OCI-LY3 (cell line): ENCODE measurements at regions not wholly inside any gene's neighbourhood (a gene's known extent, or its start where the extent isn't known, plus 50 kb on each side); places are given as distances from the start of the nearest gene placed in this dataset.

Source experiments
- H2AFZ ChIP-seq: fragments of 200-600, 300-600 bp; shearing (Covaris generic); 2 replicates; pipeline ENCODE4 v1.6.0; 2014; ENCODE audit warnings: antibody characterized with exemption, low read depth, low read length
- H3K27ac ChIP-seq: fragments of 200-600, 300-600 bp; sonication (generic); 2 replicates; pipeline ENCODE4 v1.5.1; 2014; ENCODE audit warnings: mild to moderate bottlenecking, low read length, moderate library complexity, mixed read lengths
- H3K27me3 ChIP-seq: fragments of 200-600, 300-600 bp; sonication (generic); 2 replicates; pipeline ENCODE4 v1.6.1; 2014; ENCODE audit warnings: low read depth, low read length, mixed read lengths
- H3K36me3 ChIP-seq: fragments of 200-600, 300-600 bp; sonication (generic); replicated peaks from 2 replicates; pipeline ENCODE3; 2014; ENCODE audit warnings: low read depth, low read length, mixed read lengths
- H3K4me1 ChIP-seq: fragments of 300-600, 200-600 bp; sonication (generic); 2 replicates; pipeline ENCODE4 v1.6.1; 2014; ENCODE audit warnings: low read length, mixed read lengths
- H3K4me2 ChIP-seq: fragments of 200-600, 300-600 bp; sonication (generic); 2 replicates; pipeline ENCODE4 v1.6.1; 2014; ENCODE audit warnings: low read length, mixed read lengths
- H3K4me3 ChIP-seq: fragments of 300-600, 200-600 bp; sonication (generic); 2 replicates; pipeline ENCODE4 v1.5.1; 2014; ENCODE audit warnings: antibody characterized with exemption, mild to moderate bottlenecking, low read length, moderate library complexity
- H3K79me2 ChIP-seq: fragments of 300-600, 200-600 bp; shearing (Covaris generic); 2 replicates; pipeline ENCODE4 v1.6.1; 2014; ENCODE audit warnings: mild to moderate bottlenecking, low read length, mixed read lengths
- H3K9ac ChIP-seq: fragments of 300-600, 200-600 bp; shearing (Covaris generic); 2 replicates; pipeline ENCODE4 v1.6.0; 2014; ENCODE audit warnings: mild to moderate bottlenecking, low read length, moderate library complexity
- H3K9me3 ChIP-seq: fragments of 200-600, 300-600 bp; shearing (Covaris generic); 2 replicates; pipeline ENCODE4 v1.6.1; 2014; ENCODE audit warnings: low read length, mixed read lengths; ENCODE audit not compliant: insufficient read depth
- H4K20me1 ChIP-seq: fragments of 200-600, 300-600 bp; sonication (generic); 2 replicates; pipeline ENCODE4 v1.6.1; 2016; ENCODE audit warnings: low read length, mixed read lengths; ENCODE audit not compliant: insufficient read depth
- EZH2phosphoT487 ChIP-seq: fragments of 200-600 bp; shearing (Covaris generic); IDR thresholded peaks from 2 replicates; pipeline ENCODE4 v1.6.1; 2018; ENCODE audit warnings: antibody characterized with exemption, mixed run types, low read depth
- TF ChIP-seq, protein P1 (sequence below): fragments of 200-600, 300-600 bp; sonication (generic); IDR thresholded peaks from 2 replicates; pipeline ENCODE4 v1.5.1; 2014; ENCODE audit warnings: antibody characterized with exemption, low read length, low read depth

DNA sequence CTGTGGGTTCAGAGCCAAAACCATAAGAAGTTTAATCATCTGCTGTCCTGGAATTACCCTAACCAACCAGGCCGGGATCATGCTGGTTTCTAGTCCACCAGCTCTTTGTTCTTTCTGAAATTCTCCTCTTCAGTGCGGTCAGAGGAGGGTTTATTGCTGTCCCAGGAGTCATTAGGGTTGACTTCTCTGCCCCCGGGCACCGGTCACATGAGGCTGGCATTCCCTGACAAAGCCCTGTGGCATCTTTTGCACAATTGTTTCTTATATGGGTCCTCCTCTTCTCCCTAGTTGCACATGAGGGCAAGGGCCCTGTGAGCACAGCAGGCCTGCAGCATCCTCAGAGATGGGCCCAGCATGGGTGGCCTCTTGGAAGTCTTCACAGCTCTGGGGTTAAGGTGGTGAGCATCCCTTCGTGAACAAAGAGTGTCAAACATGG lies 243.9 kb downstream of the IRF8 start:
- Histone ChIP-seq H3K9ac (no peak overlapping the region), H3K4me2 (no peak overlapping the region), H3K4me3 (no peak overlapping the region), H3K79me2 (no peaks in the 10 kb centered on the region), H3K9me3 (no peaks in the 10 kb centered on the region), H4K20me1 (no peaks in the 10 kb centered on the region), H3K27ac (no peak overlapping the region), H3K36me3 (no peaks in the 10 kb centered on the region), H2AFZ (no peak overlapping the region), H3K27me3 (peaks cover 53% of the 10 kb centered on the region), H3K4me1 (no peaks in the 10 kb centered on the region)
- TF ChIP-seq EZH2phosphoT487: no peak
- TF ChIP-seq, protein P1, sequence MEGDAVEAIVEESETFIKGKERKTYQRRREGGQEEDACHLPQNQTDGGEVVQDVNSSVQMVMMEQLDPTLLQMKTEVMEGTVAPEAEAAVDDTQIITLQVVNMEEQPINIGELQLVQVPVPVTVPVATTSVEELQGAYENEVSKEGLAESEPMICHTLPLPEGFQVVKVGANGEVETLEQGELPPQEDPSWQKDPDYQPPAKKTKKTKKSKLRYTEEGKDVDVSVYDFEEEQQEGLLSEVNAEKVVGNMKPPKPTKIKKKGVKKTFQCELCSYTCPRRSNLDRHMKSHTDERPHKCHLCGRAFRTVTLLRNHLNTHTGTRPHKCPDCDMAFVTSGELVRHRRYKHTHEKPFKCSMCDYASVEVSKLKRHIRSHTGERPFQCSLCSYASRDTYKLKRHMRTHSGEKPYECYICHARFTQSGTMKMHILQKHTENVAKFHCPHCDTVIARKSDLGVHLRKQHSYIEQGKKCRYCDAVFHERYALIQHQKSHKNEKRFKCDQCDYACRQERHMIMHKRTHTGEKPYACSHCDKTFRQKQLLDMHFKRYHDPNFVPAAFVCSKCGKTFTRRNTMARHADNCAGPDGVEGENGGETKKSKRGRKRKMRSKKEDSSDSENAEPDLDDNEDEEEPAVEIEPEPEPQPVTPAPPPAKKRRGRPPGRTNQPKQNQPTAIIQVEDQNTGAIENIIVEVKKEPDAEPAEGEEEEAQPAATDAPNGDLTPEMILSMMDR: no peak

DNA sequence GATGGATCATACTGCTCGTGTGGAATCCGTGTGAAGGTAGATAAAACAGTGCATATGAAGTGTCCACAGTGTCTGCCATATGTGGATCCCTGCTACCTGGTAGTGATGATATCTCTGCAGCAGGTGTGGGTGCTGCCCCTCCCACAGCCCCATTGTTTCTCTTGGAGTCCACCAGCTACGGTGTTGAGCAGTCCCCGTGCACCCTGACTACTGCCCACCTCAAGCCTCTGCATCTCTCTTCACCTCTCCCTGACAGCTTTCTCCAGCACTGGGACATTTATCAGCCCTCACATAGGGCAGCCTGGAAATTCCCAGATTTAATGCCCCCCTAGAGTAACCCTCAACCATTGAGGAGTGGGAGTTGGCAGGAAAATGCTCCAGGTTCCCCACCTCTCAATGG lies 244.7 kb downstream of the IRF8 start:
- H4K20me1 ChIP-seq: no peaks in the 10 kb centered on the region
- H3K36me3 ChIP-seq: no peaks in the 10 kb centered on the region
- no peaks in the 10 kb centered on the region for H3K79me2 ChIP-seq
- no peaks in the 10 kb centered on the region for H3K9me3 ChIP-seq
- H3K4me2 ChIP-seq: no peak overlapping the region
- no peak for TF ChIP-seq EZH2phosphoT487
- TF ChIP-seq, protein P1: no peak
- H2AFZ ChIP-seq: no peak overlapping the region
- no peak overlapping the region for H3K9ac ChIP-seq
- H3K4me1 ChIP-seq: no peaks in the 10 kb centered on the region
- H3K27ac ChIP-seq: no peak overlapping the region
- H3K27me3 ChIP-seq: peaks cover 48% of the 10 kb centered on the region
- H3K4me3 ChIP-seq: no peak overlapping the region

DNA sequence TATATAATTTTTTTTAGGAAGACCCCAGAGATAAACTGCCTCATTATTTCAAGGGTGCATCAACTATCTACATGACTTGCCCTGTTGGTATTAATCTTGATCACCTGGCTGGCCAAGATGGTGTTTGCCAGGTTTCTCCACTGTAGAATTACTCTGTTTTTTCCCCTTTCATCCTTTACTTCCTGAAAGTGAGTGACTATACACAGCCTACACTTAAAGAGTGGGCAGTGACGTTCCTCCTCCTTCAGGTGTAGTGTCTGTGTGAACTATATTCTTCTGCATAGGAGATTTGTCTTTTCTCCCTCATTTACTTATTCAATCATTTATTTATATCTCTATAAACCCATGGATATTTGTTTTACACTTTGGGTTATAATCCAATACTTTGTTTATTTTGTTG lies 246.7 kb downstream of the IRF8 start:
- TF ChIP-seq EZH2phosphoT487: no peak
- TF ChIP-seq, protein P1: no peak
- H3K27me3 ChIP-seq: peaks cover 39% of the 10 kb centered on the region
- no peak overlapping the region for H2AFZ ChIP-seq
- no peak overlapping the region for H3K9ac ChIP-seq
- H3K27ac ChIP-seq: no peak overlapping the region
- H4K20me1 ChIP-seq: no peaks in the 10 kb centered on the region
- no peaks in the 10 kb centered on the region for H3K9me3 ChIP-seq
- H3K4me2 ChIP-seq: no peak overlapping the region
- H3K4me3 ChIP-seq: no peak overlapping the region
- H3K4me1 ChIP-seq: no peaks in the 10 kb centered on the region
- H3K79me2 ChIP-seq: no peaks in the 10 kb centered on the region
- H3K36me3 ChIP-seq: no peaks in the 10 kb centered on the region

DNA sequence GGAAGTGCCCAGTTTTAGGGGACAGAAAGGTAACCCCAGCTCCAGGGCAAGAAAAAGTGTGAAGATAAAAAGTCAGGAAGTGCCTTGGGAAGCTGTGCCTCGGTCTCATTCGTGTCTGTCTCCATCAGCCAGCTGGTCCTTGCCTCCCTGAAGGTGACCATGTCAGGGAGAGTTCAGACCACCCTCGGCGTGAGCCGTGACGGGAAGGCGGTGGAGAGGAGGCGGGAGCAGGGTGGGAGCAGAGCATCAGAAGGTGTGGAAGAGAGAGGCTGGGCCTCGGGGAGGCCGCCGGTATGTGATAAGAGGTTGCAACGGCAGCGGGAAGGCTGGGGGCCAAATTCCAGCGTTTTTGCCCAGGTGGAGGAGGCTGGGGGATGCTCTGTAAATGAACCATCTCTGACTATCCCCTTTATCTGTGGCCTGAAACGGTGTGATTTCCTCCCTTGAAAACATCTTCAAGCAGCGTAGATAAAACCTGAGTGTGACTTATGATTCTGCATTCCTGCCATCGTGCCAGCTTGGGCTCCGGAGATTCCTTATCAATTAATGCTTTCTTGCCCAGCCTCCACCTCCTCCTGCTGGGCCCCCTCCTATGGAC lies 251.8 kb downstream of the IRF8 start:
- Histone ChIP-seq H3K27ac (no peak overlapping the region), H2AFZ (no peak overlapping the region), H3K9ac (no peak overlapping the region), H3K27me3 (peaks cover 45% of the 10 kb centered on the region), H3K4me2 (no peak overlapping the region), H3K4me3 (no peak overlapping the region), H3K79me2 (no peaks in the 10 kb centered on the region), H3K36me3 (no peaks in the 10 kb centered on the region), H3K9me3 (no peaks in the 10 kb centered on the region), H4K20me1 (no peaks in the 10 kb centered on the region), H3K4me1 (no peaks in the 10 kb centered on the region)
- TF ChIP-seq EZH2phosphoT487: no peak
- TF ChIP-seq, protein P1: no peak
